Heart right ventricle (tissue), 16 donors: ENCODE measurements at regions not wholly inside any gene's neighbourhood (a gene's known extent, or its start where the extent isn't known, plus 50 kb on each side); places are given as distances from the start of the nearest gene placed in this dataset.

Experiments
- ATAC-seq, 8 donors: fragments of 200-7000 bp; cut with Tn5 transposase; one replicate each; pipeline ENCODE4 v1.9.1; 2020; ENCODE audit warnings: mild to moderate bottlenecking in 8 of 8, moderate library complexity in 8 of 8, moderate number of reproducible peaks in 1 of 8
- DNase-seq, 2 donors: peaks; one replicate each; pipeline ENCODE4 v3.0.0-alpha.2; 2020
- H3K27ac ChIP-seq, 10 donors: fragments of 200-600 bp; sonication (generic) in 2 of 10; one replicate each; pipeline versions ENCODE4 v1.5.0 to v1.8.0; 2020 to 2022; ENCODE audit warnings: mild to moderate bottlenecking in 3 of 10
- H3K27me3 ChIP-seq, 7 donors: fragments of 200-600 bp; one replicate each; pipeline ENCODE4 v1.8.0; 2021 to 2022; ENCODE audit warnings: mild to moderate bottlenecking in 2 of 7
- H3K36me3 ChIP-seq, 9 donors: fragments of 200-600 bp; sonication (generic) in 1 of 9; one replicate each; pipeline versions ENCODE4 v1.5.0 to v1.8.0; 2020 to 2022; ENCODE audit warnings: mild to moderate bottlenecking in 2 of 9
- H3K4me1 ChIP-seq, 9 donors: fragments of 200-600 bp; sonication (generic) in 1 of 9; one replicate each; pipeline versions ENCODE4 v1.5.0 to v1.8.0; 2020 to 2022; ENCODE audit warnings: mild to moderate bottlenecking in 4 of 9
- H3K4me3 ChIP-seq, 10 donors: fragments of 200-600 bp; sonication (generic) in 2 of 10; one replicate each; pipeline versions ENCODE4 v1.5.0 to v1.8.0; 2020 to 2022; ENCODE audit warnings: mild to moderate bottlenecking in 7 of 10, moderate library complexity in 2 of 10
- H3K9me3 ChIP-seq, 11 donors: fragments of 200-600 bp in 10 of 11; sonication (generic) in 2 of 11; one replicate each; pipeline versions ENCODE4 v1.5.0 to v1.8.0; 2013 to 2022; ENCODE audit warnings: mild to moderate bottlenecking in 2 of 11, control low read depth in 1 of 11, moderate library complexity in 1 of 11
- CTCF ChIP-seq, 9 donors: fragments of 200-600 bp; sonication (generic) in 2 of 9; IDR thresholded peaks; one replicate each; pipeline versions ENCODE4 v1.5.0 to v1.8.0; 2021 to 2022; ENCODE audit warnings: antibody characterized with exemption in 9 of 9, mild to moderate bottlenecking in 5 of 9, moderate library complexity in 1 of 9
- WGBS, 2 donors: extraction: QIAGEN DNeasy Blood & Tissue Kit; methylation state at CpG; one replicate each; pipeline ENCODE4 v1.1.7; 2013; ENCODE audit warnings: inconsistent platforms in 1 of 2; 5-methylcytosine and 5-hydroxymethylcytosine counted together
- intact Hi-C, 10 donors: fragments of 100-400 bp; cut with DNase I; formaldehyde crosslinking; loops; one replicate each; pipeline versions ENCODE4 v1.11.1 to v1.14.2; 2022
- donor health status: Arrhythmogenic right ventricular cardiomyopathy.
- donor health status: ischemic (EF 13 %, LVEDD 7.1; RV severe dilation, severe dysfunction).
- donor health status: healthy with polysubstance abuse.
- donor health status: DM: no; HTN: yes; CAD: no.
- donor health status: DM: no; HTN: no; CAD: no.
- donor health status: ischemic (EF 25% LVEDD 6.9; RV normal size, moderate dysfunction).
- donor health status: ischemic (EF 25% LVEDD 5.7; RV mildly dilated, moderate dysfunction).
- donor health status: healthy.
- donor health status: DM: yes; HTN: yes; CAD: no.
- donor health status: Ischemic cardiomyopathy.
- donor health status: ischemic (EF 35%, LVEDD 5.7; RV mildly dilated, moderate dysfunction).
- donor health status: nonischemic (EF 11% LVEDD 7.7; RV severe dilation, severe dysfunction).
- donor health status: DM: yes; HTN: yes; CAD: no.
- donor health status: PGD.
- donor health status: ischemic (EF 29% LVEDD 5.4; RV normal size, mild dysfunction).
- donor health status: nonischemic (EF 23%, LVEDD 6.1; RV moderate dilation, normal function).

DNA sequence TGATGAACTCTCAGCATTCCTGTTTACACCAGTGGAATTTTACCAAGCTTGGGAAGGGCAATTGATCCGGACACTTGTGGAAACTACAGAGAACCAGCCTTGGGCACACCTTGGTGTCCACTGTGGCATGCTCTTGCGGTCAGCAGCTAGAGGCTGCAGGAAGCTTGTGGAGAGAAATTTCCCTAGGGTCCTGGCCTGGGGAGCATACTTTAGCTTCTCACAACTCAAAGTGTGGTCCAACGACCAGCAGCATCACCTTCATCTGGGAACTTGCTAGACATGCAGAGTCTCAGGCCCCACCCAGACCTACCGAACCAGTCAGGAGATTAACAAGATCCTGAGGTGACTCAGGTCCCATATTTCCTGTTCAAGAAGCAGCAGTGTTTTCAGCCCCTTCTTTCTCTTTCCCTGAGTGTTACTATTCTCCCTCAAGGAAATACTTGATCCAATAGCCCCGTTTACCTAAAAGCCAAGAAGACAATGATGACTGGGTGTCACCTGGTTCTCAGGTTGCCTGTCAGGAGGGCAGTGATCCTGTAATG lies 55.7 kb upstream of the KCNE2 start:
- TF ChIP-seq CTCF (IDR thresholded peaks at IDR 0.05): no peak
- WGBS, 2 donors: 83 to 88% methylated on average over 5 of the region's 5 CpGs
- Histone ChIP-seq H3K27ac (no peak overlapping the region), H3K36me3 (no peaks in the 10 kb centered on the region), H3K4me3 (no peak overlapping the region), H3K4me1 (peaks cover 0 to 24% (median 8%) of the 10 kb centered on the region in 9 donors), H3K27me3 (no peaks in the 10 kb centered on the region), H3K9me3 (no peaks in the 10 kb centered on the region)
- ATAC-seq (no peak), DNase-seq (no peak)
- intact Hi-C loops: no loop called here

GRCh38 chr21:34311561-34312330 lies 52.1 kb upstream of the KCNE2 start:
- ATAC-seq: peak in 5 of 8 donors; percentile 63 to 75 (median 70)
- Histone ChIP-seq H3K4me1 (peaks cover 0 to 17% (median 0%) of the 10 kb centered on the region in 9 donors), H3K27me3 (no peaks in the 10 kb centered on the region), H3K4me3 (no peak overlapping the region), H3K27ac (peak overlapping the region in 4 of 10 donors; percentile 4 to 51 (median 29)), H3K36me3 (no peaks in the 10 kb centered on the region), H3K9me3 (no peaks in the 10 kb centered on the region)
- intact Hi-C loops: no loop called here
- 71 to 81% methylated on average over 12 of the region's 12 CpGs for WGBS, 2 donors
- peak in 1 of 2 donors; percentile 22 for DNase-seq
- no peak for TF ChIP-seq CTCF (IDR thresholded peaks at IDR 0.05)

GRCh38 chr21:34313116-34313515 lies 50.7 kb upstream of the KCNE2 start:
- H3K36me3 ChIP-seq: no peaks in the 10 kb centered on the region
- H3K27me3 ChIP-seq: no peaks in the 10 kb centered on the region
- DNase-seq (no peak), ATAC-seq (no peak)
- WGBS, 2 donors: 36 to 61% methylated on average over 1 of the region's 1 CpG
- no peak for TF ChIP-seq CTCF (IDR thresholded peaks at IDR 0.05)
- peaks cover 0 to 16% (median 0%) of the 10 kb centered on the region in 9 donors for H3K4me1 ChIP-seq
- no peaks in the 10 kb centered on the region for H3K9me3 ChIP-seq
- no peak overlapping the region for H3K4me3 ChIP-seq
- intact Hi-C loops: no loop called here
- no peak overlapping the region for H3K27ac ChIP-seq
